GM12872 (cell line): ENCODE measurements at regions not wholly inside any gene's neighbourhood (a gene's known extent, or its start where the extent isn't known, plus 50 kb on each side); places are given as distances from the start of the nearest gene placed in this dataset.

Source experiments
- CTCF ChIP-seq: IDR thresholded peaks from 3 replicates; pipeline ENCODE4 v1.5.1; 2011; ENCODE audit warnings: low read depth, mild to moderate bottlenecking, low read length, moderate library complexity; ENCODE audit not compliant: insufficient read depth

GRCh38 chr3:87175732-87176131 lies 51.4 kb upstream of the CHMP2B start:
- no peak for TF ChIP-seq CTCF

- no peak for TF ChIP-seq CTCF
Observed at GRCh38 chr3:87173776-87174175, 53.3 kb upstream of the CHMP2B start.

GRCh38 chr3:87173071-87173470 lies 54.0 kb upstream of the CHMP2B start:
- TF ChIP-seq CTCF: no peak

DNA sequence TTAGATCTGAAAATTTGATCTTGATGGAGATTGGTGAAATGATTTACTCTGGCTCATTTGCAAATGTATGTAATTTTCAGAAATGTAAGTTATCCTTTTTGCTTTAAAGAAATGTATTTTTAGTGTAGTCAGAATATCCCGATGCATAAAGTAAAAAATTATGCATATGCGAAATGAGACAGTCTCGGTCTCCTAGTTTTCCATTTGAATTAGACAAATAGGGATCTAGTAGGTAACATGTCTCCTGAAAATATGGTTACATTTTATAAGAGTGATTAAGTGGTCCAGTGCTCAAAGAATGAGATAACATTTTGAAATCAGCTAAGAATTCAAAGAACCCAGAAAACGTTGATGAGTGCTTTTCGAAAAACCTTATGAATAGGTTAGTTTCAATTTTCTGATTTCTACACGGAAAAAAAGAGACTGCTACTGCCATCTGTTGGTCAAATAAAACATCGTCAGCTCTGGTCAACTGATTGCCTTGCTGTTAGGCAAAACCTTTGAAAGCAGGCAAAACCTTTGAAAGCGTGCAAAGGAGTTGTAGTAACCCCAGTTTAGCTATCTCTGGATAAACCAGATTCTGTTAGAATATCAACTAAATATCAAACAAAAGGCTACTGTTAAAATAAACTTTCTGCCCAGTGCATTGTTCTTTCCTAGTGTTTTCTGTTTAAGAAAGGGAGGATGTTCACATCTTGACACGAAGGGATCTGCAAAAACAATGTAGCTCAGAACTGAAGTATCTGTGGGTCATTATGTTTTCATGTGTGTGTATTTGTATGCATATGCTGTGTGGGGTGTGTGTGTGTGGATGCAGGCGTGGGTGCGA lies 59.3 kb upstream of the CHMP2B start:
- TF ChIP-seq CTCF: peak; percentile 66

- TF ChIP-seq CTCF: no peak
Observed at GRCh38 chr3:87164245-87164644, 62.9 kb upstream of the CHMP2B start.

DNA sequence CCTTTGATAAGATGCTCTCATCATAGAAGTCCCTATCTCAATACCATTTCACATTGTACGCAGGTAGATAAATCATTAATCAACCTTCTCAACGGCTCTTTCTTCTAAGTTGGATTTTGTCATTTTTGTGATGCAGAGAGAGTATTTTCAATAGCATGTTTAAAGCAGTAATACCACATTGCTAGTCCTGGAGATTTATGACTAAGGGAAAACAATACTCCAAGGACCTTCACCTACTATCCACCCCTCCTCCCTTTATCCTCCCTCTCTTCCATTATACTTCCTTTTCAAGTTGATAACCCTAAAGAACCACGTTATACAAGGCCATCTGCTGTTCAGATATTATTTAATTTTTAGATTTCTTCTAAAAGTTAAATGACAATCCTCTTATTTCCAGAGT lies 65.3 kb upstream of the CHMP2B start:
- TF ChIP-seq CTCF: no peak

GRCh38 chr3:87161417-87161816 lies 65.7 kb upstream of the CHMP2B start:
- no peak for TF ChIP-seq CTCF

GRCh38 chr3:87161013-87161412 lies 66.1 kb upstream of the CHMP2B start:
- no peak for TF ChIP-seq CTCF
